A549 (cell line): ENCODE measurements at regions not wholly inside any gene's neighbourhood (a gene's known extent, or its start where the extent isn't known, plus 50 kb on each side); places are given as distances from the start of the nearest gene placed in this dataset.

ENCODE experiments used
- ATAC-seq, 2 experiments: fragments of 200-7000 bp in 1 of 2; fragments of >200 bp in 1 of 2; cut with Nextera tagmentation in 1 of 2; cut with Tn5 transposase in 1 of 2; 3 replicates each; pipeline versions ENCODE4 v1.8.0 to v1.9.1; 2018 to 2020; ENCODE audit warnings: mild to moderate bottlenecking in 1 of 2, moderate library complexity in 1 of 2
- CTCF ChIA-PET: fragments of 300-600 bp; sonication (Branson Sonifier 250); formaldehyde crosslinking; extraction: SDS; loops from one replicate; lab custom pipeline; 2021; ENCODE audit warnings: antibody characterized with exemption, inconsistent platforms; lab: Yijun Ruan, JAX
- POLR2A ChIA-PET: fragments of 350-600 bp; formaldehyde crosslinking; extraction: SDS; loops from one replicate; lab custom pipeline; 2021; ENCODE audit warnings: antibody characterized with exemption, inconsistent platforms; lab: Yijun Ruan, JAX
- DNase-seq, 2 experiments: peaks; one replicate each; pipeline versions ENCODE4 v3.0.0 to v3.0.0-alpha.2; 2011 to 2016; ENCODE audit warnings: low read depth in 1 of 2, low spot score in 1 of 2
- FAIRE-seq: peaks from 2 replicates; lab custom pipeline; 2011; peaks lifted over from hg19 to GRCh38; lab: Jason Lieb, UNC
- H3K27ac ChIP-seq, 2 experiments: fragments of >200 bp; sonication (Bioruptor Twin); formaldehyde crosslinking; 3 replicates each; pipeline ENCODE4 v1.5.1; 2016 to 2017
- H3K4me1 ChIP-seq: fragments of >200 bp; sonication (Bioruptor Twin); formaldehyde crosslinking; 3 replicates; pipeline ENCODE4 v1.6.1; 2016
- H3K4me2 ChIP-seq: fragments of >200 bp; sonication (Bioruptor Twin); formaldehyde crosslinking; 3 replicates; pipeline ENCODE4 v1.6.1; 2016
- H3K4me3 ChIP-seq: fragments of >200 bp; sonication (Bioruptor Twin); formaldehyde crosslinking; 3 replicates; pipeline ENCODE4 v1.5.1; 2016
- H3K9me3 ChIP-seq: fragments of >200 bp; sonication (Bioruptor Twin); formaldehyde crosslinking; 3 replicates; pipeline ENCODE4 v1.6.1; 2016
- BCL3 ChIP-seq: fragments of >200 bp; sonication (Bioruptor Twin); formaldehyde crosslinking; IDR thresholded peaks from 3 replicates; pipeline ENCODE4 v1.6.1; 2016
- CBX8 ChIP-seq: fragments of 200-600 bp; sonication (generic); IDR thresholded peaks from 2 replicates; pipeline ENCODE4 v1.6.1; 2016
- CHD4 ChIP-seq: fragments of 200-600 bp; sonication (generic); IDR thresholded peaks from 2 replicates; pipeline ENCODE4 v1.6.1; 2016; ENCODE audit warnings: antibody characterized with exemption, mild to moderate bottlenecking, borderline replicate concordance
- CTCF ChIP-seq: fragments of >200 bp; sonication (Bioruptor Twin); formaldehyde crosslinking; IDR thresholded peaks from 3 replicates; pipeline ENCODE4 v1.5.1; 2016
- EP300 ChIP-seq, 2 experiments: fragments of >200 bp; sonication (Bioruptor Twin); formaldehyde crosslinking; IDR thresholded peaks; 2 replicates in 1 of 2; 3 replicates in 1 of 2; pipeline ENCODE4 v1.6.1; 2016 to 2017
- ESRRA ChIP-seq: fragments of 150-350 bp; IDR thresholded peaks from 2 replicates; pipeline ENCODE4 v1.6.1; 2014; ENCODE audit warnings: mild to moderate bottlenecking, low read length, borderline replicate concordance
- FOSL2 ChIP-seq, 2 experiments: fragments of 450-650 bp in 1 of 2; fragments of >200 bp in 1 of 2; sonication (Bioruptor Twin) in 1 of 2; formaldehyde crosslinking; IDR thresholded peaks; 2 replicates each; pipeline versions ENCODE4 v1.5.0 to v1.6.1; 2016 to 2020; ENCODE audit warnings: mild to moderate bottlenecking in 1 of 2, moderate library complexity in 1 of 2
- HDAC2 ChIP-seq: fragments of 200-600 bp; sonication (generic); IDR thresholded peaks from 2 replicates; pipeline ENCODE4 v1.6.1; 2016
- HMGXB4 ChIP-seq: fragments of 250-450 bp; sonication (Bioruptor Pico); IDR thresholded peaks from 2 replicates; pipeline ENCODE4 v1.5.0; 2021; ENCODE audit warnings: mild to moderate bottlenecking, moderate library complexity, borderline replicate concordance
- JUN ChIP-seq, 2 experiments: fragments of >200 bp; sonication (Bioruptor Twin); formaldehyde crosslinking; IDR thresholded peaks; 2 replicates in 1 of 2; 3 replicates in 1 of 2; pipeline ENCODE4 v1.6.1; 2016 to 2017
- KDM1A ChIP-seq: fragments of 200-600 bp; sonication (generic); IDR thresholded peaks from 2 replicates; pipeline ENCODE4 v1.6.1; 2016; ENCODE audit warnings: low read depth, mild to moderate bottlenecking
- KDM5A ChIP-seq: fragments of 200-600 bp; sonication (generic); IDR thresholded peaks from 2 replicates; pipeline ENCODE4 v1.6.1; 2016; ENCODE audit warnings: antibody characterized with exemption, mild to moderate bottlenecking
- MAFK ChIP-seq: fragments of 450-650 bp; IDR thresholded peaks from 2 replicates; pipeline ENCODE4 v1.6.1; 2014; ENCODE audit not compliant: partially characterized antibody
- NFE2L2 ChIP-seq: fragments of 150-350 bp; conservative IDR thresholded peaks from 2 replicates; pipeline ENCODE4 v1.6.1; 2014; ENCODE audit warnings: low read length
- NR3C1 ChIP-seq: fragments of >200 bp; sonication (Bioruptor Twin); formaldehyde crosslinking; IDR thresholded peaks from 3 replicates; pipeline ENCODE4 v1.6.1; 2017
- PHF8 ChIP-seq: fragments of 200-600 bp; sonication (generic); IDR thresholded peaks from 2 replicates; pipeline ENCODE4 v1.6.1; 2016; ENCODE audit warnings: low read depth, mild to moderate bottlenecking, antibody characterized with exemption, moderate library complexity, borderline replicate concordance
- RNF2 ChIP-seq: fragments of 200-600 bp; sonication (generic); IDR thresholded peaks from 2 replicates; pipeline ENCODE4 v1.6.1; 2016; ENCODE audit warnings: low read depth, mild to moderate bottlenecking, antibody characterized with exemption, moderate library complexity, borderline replicate concordance
- SMC3 ChIP-seq: fragments of >200 bp; sonication (Bioruptor Twin); formaldehyde crosslinking; IDR thresholded peaks from 3 replicates; pipeline ENCODE4 v1.6.1; 2018; ENCODE audit warnings: inconsistent platforms
- SREBF2 ChIP-seq: fragments of 450-650 bp; IDR thresholded peaks from 2 replicates; pipeline ENCODE4 v1.6.1; 2014; ENCODE audit warnings: mild to moderate bottlenecking, moderate library complexity
- USF2 ChIP-seq: fragments of 450-650 bp; IDR thresholded peaks from 2 replicates; pipeline ENCODE4 v1.6.1; 2014; ENCODE audit warnings: antibody characterized with exemption
- ZNF302 ChIP-seq: fragments of 250-450 bp; sonication (Bioruptor Pico); IDR thresholded peaks from 2 replicates; pipeline ENCODE4 v1.9.0; 2021; ENCODE audit warnings: inconsistent platforms, mild to moderate bottlenecking, moderate library complexity
- ZSCAN20 ChIP-seq: fragments of 250-450 bp; sonication (Bioruptor Pico); IDR thresholded peaks from 2 replicates; pipeline ENCODE4 v1.8.0; 2022; ENCODE audit warnings: mild to moderate bottlenecking, moderate library complexity
- WGBS: methylation state at CpG from one replicate; pipeline ENCODE4 v1.1.6; 2017; ENCODE audit errors: missing lambda C conversion rate; 5-methylcytosine and 5-hydroxymethylcytosine counted together
- TF ChIP-seq, protein P1 (sequence below): fragments of 200-600 bp; sonication (generic); IDR thresholded peaks from 2 replicates; pipeline ENCODE4 v1.6.1; 2016; ENCODE audit warnings: antibody characterized with exemption, mild to moderate bottlenecking, moderate library complexity
- TF ChIP-seq, protein P2 (sequence below): fragments of 250-450 bp; sonication (Bioruptor Pico); IDR thresholded peaks from 2 replicates; pipeline ENCODE4 v1.5.0; 2020; ENCODE audit warnings: low read depth, mild to moderate bottlenecking, moderate library complexity

GRCh38 chr14:98301681-98302080 is 970.3 kb downstream of the BCL11B start:
- Histone ChIP-seq H3K4me1 (no peaks in the 10 kb centered on the region), H3K4me2 (no peak overlapping the region), H3K4me3 (no peak overlapping the region), H3K27ac (no peak overlapping the region)
- WGBS: 28% methylated on average over 4 of the region's 4 CpGs
- DNase-seq (no peak), FAIRE-seq (no peak), ATAC-seq (no peak)
- POLR2A ChIA-PET: no interaction called here
- no peak for TF ChIP-seq EP300 (IDR thresholded peaks at IDR 0.05)
- TF ChIP-seq CHD4: no peak
- no peak for TF ChIP-seq KDM5A
- no peak for TF ChIP-seq RNF2
- no peak for TF ChIP-seq NFE2L2
- no peak for TF ChIP-seq SMC3
- TF ChIP-seq CTCF: no peak
- TF ChIP-seq CBX8: no peak
- no peak for TF ChIP-seq SREBF2
- no peak for TF ChIP-seq NR3C1
- no peak for TF ChIP-seq ZNF302 (CRISPR knock-in tag)
- TF ChIP-seq, protein P1, sequence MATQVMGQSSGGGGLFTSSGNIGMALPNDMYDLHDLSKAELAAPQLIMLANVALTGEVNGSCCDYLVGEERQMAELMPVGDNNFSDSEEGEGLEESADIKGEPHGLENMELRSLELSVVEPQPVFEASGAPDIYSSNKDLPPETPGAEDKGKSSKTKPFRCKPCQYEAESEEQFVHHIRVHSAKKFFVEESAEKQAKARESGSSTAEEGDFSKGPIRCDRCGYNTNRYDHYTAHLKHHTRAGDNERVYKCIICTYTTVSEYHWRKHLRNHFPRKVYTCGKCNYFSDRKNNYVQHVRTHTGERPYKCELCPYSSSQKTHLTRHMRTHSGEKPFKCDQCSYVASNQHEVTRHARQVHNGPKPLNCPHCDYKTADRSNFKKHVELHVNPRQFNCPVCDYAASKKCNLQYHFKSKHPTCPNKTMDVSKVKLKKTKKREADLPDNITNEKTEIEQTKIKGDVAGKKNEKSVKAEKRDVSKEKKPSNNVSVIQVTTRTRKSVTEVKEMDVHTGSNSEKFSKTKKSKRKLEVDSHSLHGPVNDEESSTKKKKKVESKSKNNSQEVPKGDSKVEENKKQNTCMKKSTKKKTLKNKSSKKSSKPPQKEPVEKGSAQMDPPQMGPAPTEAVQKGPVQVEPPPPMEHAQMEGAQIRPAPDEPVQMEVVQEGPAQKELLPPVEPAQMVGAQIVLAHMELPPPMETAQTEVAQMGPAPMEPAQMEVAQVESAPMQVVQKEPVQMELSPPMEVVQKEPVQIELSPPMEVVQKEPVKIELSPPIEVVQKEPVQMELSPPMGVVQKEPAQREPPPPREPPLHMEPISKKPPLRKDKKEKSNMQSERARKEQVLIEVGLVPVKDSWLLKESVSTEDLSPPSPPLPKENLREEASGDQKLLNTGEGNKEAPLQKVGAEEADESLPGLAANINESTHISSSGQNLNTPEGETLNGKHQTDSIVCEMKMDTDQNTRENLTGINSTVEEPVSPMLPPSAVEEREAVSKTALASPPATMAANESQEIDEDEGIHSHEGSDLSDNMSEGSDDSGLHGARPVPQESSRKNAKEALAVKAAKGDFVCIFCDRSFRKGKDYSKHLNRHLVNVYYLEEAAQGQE: no peak
- no peak for TF ChIP-seq ZSCAN20 (CRISPR knock-in tag)
- TF ChIP-seq, all 56 proteins: peak for 0
- H3K9me3 ChIP-seq: no peaks in the 10 kb centered on the region
- CTCF ChIA-PET: no interaction called here

DNA sequence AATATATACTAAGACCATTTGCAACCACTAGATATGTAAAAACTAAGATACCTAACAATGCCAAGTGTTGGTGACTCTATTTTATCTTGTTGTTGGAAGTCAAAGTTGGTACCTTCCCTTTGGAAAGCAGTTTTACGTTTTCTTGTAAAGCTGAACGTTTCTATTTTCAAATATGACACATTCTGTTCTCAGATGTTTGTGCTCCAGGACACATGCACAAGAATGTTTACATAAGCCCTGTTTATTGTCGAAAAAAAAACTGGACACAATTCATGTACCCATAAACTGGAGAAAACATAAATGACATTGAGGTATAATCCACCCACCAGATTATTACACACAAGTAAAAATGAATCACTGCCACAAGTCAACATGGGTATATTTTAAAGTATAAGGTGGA is 967.4 kb downstream of the BCL11B start:
- H3K4me3 ChIP-seq: no peak overlapping the region
- FAIRE-seq (no peak), ATAC-seq (no peak), DNase-seq (no peak)
- H3K4me2 ChIP-seq: no peak overlapping the region
- 3% methylated on average over 3 of the region's 3 CpGs for WGBS
- ChIA-PET CTCF (no interaction called here), POLR2A (no interaction called here)
- H3K27ac ChIP-seq: no peak overlapping the region
- TF ChIP-seq NR3C1 (no peak), BCL3 (no peak), KDM1A (no peak), HDAC2 (no peak), USF2 (no peak), MAFK (no peak), PHF8 (no peak), SMC3 (no peak), JUN (IDR thresholded peaks at IDR 0.05) (no peak), CTCF (no peak), NFE2L2 (no peak), ESRRA (no peak), HMGXB4 (CRISPR knock-in tag) (no peak), FOSL2 (IDR thresholded peaks at IDR 0.05) (no peak), FOSL2 (CRISPR knock-in tag; IDR thresholded peaks at IDR 0.05) (no peak)
- TF ChIP-seq, protein P2, sequence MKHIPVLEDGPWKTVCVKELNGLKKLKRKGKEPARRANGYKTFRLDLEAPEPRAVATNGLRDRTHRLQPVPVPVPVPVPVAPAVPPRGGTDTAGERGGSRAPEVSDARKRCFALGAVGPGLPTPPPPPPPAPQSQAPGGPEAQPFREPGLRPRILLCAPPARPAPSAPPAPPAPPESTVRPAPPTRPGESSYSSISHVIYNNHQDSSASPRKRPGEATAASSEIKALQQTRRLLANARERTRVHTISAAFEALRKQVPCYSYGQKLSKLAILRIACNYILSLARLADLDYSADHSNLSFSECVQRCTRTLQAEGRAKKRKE (CRISPR knock-in tag): no peak
- H3K4me1 ChIP-seq: no peaks in the 10 kb centered on the region
- no peaks in the 10 kb centered on the region for H3K9me3 ChIP-seq
